Liver (tissue), 2 donors: ENCODE measurements at regions not wholly inside any gene's neighbourhood (a gene's known extent, or its start where the extent isn't known, plus 50 kb on each side); places are given as distances from the start of the nearest gene placed in this dataset.

Source experiments
- CTCF ChIP-seq: fragments of 150-350 bp; IDR thresholded peaks from 2 replicates; pipeline ENCODE4 v1.5.1; 2017; ENCODE audit warnings: improper control_type of control experiment, low read depth, low read length; ENCODE audit not compliant: missing input control
- MAX ChIP-seq: IDR thresholded peaks from 2 replicates; pipeline ENCODE4 v1.6.1; 2016; ENCODE audit warnings: antibody characterized with exemption
- donor health status: healthy.

- no peak for TF ChIP-seq CTCF
- TF ChIP-seq MAX, result no peak
These were observed 65.9 kb upstream of the PLPPR4 start for GRCh38 chr1:99198393-99198792.
